ENCODE measurements at regions not wholly inside any gene's neighbourhood (a gene's known extent, or its start where the extent isn't known, plus 50 kb on each side); places are given as distances from the start of the nearest gene placed in this dataset.

GRCh38 chr6:139853302-139853992 lies 479.0 kb upstream of the CITED2 start:
- no peak for DNase-seq
- intact Hi-C loops (cut with DNase I), result no loop called here

DNA sequence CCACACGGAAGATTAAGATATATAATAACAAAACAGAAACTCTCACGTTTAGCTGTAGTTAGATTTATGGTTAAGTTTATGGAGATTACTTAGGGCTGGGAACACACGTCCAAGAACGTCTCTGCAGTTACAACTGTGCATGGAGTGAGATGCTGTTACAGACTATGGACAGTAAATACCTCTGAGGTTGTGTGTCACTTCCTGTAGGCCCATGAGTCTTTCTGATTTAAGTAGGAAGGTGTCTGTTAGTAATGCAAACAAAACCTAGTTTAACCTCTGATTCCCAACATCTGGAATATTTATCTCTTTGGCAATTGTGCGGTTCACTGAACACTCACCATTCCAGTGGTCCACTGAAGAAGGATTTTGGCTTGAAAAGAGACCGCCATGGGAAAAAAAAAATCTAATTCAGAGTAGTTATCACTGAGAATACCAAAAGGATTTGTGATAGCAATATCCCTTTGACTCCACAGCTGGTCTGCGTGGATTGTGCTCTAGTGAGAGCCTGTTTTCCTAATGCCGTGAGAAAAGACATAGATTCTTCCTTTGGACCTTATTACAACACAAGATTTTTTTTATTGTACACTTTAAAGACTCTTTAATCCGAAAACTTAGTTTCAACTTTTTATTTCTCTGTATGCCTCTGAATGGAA lies 478.2 kb upstream of the CITED2 start:
- no peak for DNase-seq
- intact Hi-C loops (cut with DNase I), result no loop called here

DNA sequence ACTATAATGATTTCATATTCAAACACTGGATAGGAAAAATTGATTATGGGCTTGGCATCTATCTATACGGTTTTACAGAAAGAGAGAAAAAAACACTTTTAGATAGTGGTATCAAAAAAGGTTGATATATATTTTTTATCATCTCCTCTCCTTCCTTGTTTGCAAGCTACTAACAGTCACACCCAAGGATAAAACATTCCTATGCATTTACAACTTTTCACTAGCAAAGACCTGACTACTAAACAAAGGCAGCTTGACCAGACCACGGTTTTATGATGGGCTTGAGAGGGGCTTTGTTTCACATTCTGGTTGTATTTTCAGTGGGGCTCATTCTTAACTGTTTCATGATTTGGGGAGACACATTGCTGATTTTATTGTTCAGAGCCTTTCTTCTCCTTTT lies 477.6 kb upstream of the CITED2 start:
- intact Hi-C loops (cut with DNase I), result no loop called here

GRCh38 chr6:139851206-139851605 lies 476.8 kb upstream of the CITED2 start:
- no peak for DNase-seq
- intact Hi-C loops (cut with DNase I), result no loop called here

More for the DNA sequence above, 477.6 kb upstream of the CITED2 start:
- DNase-seq, result no peak

- DNase-seq, result no peak
- intact Hi-C loops (cut with DNase I), result no loop called here
Measured at GRCh38 chr6:139850512-139850911, 476.1 kb upstream of the CITED2 start.

- no peak for DNase-seq
- intact Hi-C loops (cut with DNase I), result no loop called here
Measured at GRCh38 chr6:139847457-139847813, 473.0 kb upstream of the CITED2 start.

DNA sequence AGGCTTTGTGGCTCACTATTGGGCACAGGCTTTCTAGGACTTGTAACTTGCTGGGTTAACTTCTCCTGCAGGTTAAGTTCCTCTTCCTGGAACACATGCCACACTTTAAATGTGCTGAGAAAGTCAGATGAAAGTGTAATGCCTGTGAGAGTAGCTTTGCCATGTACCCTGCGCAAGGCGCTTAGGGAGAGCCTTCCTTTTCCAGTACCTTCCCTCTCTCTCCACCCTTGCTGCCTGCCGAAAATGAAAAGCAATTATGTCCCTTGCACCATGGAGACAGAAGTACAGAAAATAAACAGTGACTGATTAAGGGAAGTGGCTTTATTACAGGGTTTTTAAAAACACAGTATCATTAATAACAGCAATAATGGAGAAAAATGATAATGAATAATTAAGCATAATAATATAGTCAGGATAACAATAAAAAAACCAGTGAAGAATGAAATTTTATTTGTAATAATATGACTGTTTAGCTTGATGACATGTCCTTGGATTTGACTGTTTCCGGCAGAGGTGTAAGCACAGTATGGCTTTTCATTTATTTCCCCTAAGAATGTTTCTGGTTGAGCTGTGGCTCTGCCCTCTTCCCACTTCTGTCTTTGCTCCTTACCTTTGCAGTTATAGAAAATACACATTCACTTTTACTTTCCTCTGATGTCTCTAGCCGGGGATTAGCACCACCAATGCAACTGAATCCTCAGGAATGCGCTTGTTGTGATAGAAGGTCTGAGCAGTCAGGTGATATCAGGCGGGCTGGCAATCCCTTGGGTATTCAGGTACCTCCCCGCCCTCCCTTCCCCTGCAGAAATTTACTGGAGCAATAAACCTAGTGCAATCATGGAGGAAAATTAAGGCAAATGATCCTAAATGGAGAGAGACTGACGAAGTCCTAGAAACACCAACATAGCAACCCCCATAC lies 472.3 kb upstream of the CITED2 start:
- DNase-seq, result no peak
- intact Hi-C loops (cut with DNase I), result no loop called here

GRCh38 chr6:139844907-139845306 lies 470.5 kb upstream of the CITED2 start:
- intact Hi-C loops (cut with DNase I), result no loop called here
- DNase-seq, result no peak

DNA sequence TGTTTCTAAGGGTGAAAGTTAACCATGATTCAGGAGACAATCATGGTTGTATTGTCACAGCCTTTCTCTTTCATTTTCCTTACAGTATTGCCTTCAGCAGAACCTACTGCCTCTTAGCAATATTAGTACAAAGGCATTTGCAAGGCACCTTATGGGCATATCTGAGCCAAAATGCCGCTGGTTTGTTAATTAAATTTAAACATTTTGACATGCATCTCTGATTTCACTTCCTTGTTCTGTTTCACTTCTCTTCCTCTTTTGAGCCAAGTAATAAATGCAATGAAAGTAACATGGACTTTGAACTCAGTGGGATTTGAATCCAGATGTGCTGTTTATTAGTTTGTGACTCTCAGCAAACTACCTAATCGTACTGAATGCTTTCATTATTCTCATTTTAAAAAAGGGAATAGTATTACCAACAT lies 467.4 kb upstream of the CITED2 start:
- no peak for DNase-seq

GRCh38 chr6:139839506-139840156 lies 465.2 kb upstream of the CITED2 start:
- intact Hi-C loops (cut with DNase I), result no loop called here

More for the DNA sequence above, 467.4 kb upstream of the CITED2 start:
- intact Hi-C loops (cut with DNase I), result no loop called here

DNA sequence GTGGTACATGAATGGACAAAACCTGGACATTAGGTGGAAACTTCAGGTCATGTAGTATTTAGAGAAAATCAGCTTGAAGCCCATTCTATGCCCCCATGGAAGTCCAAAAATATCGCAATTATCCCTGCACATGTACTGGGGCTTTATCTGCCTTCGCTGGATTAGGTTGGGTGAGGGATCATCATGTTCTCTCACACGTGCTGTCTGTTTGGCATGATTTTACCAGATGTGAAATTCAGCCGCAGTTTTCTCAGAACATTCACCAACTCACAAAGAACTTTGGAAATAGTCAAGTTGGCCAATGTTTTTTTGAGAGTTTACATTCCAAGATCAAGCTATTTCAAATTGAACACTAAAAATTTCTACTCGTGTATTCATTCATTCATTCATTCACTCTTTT lies 459.8 kb upstream of the CITED2 start:
- no peak for DNase-seq
- intact Hi-C loops (cut with DNase I), result no loop called here

More at GRCh38 chr6:139839506-139840156, 465.2 kb upstream of the CITED2 start:
- peak in 3 of 10 donors; percentile 8 to 19 (median 10) for DNase-seq

- intact Hi-C loops (cut with DNase I), result no loop called here
- DNase-seq, result no peak
Measured at GRCh38 chr6:139833592-139833991, 459.1 kb upstream of the CITED2 start.

DNA sequence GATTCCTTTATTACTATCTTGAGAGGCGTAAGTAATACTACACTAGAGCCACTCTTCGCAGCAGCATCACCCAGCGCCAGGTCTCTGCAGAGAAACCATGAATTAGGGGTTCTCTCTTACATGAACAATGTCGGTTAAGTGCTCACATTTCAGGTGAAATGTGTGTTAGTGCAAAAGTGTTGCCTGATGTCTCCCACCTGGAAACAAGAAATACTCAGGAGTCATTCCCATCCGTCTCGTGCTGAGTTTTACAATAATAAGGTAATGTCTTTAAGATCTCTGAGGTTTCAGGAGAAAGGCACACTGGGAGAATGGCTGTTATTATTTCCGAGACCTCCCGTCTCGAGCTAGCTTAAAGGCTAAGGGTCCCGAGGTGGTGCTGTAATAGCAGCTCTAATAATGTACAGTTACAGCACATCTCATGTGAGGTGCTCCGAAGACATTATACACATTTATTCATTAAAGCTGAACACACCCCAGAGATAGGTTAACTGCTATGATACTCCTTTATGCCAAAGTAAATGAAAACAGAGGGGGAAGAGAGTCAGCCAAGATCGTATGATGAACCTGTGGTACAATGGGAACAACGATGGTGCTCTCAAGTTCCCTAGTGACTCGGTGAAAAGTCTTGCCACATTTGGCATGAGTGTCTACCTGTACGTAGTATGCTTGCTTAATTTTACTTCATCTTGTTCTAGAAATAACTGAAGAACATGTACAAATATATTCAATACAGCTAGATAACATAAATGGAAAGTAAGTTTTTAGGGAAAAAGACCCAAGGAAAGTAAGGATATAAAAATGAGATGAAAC lies 458.3 kb upstream of the CITED2 start:
- intact Hi-C loops (cut with DNase I), result no loop called here
- DNase-seq, result no peak

DNA sequence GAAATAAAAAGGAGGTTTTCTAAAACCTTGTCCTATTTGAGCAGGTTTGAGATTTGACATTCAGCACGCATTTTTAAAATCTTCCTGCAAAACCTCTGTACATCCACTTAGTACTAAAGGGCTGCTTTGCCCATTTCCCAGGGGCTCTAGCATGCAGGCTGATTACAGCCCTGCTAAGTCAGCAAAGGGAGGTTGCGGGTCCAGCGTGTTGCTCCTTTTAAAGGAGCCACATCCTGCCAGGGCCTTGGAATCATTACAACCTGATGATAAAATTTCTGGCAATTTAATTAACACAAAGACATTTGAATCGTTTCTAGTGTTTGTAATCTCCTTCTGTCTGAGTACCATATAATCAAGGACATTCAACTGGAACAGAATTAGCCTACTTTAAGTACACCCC lies 455.1 kb upstream of the CITED2 start:
- intact Hi-C loops (cut with DNase I), result no loop called here

GRCh38 chr6:139828751-139829519 lies 454.5 kb upstream of the CITED2 start:
- DNase-seq, result no peak
- intact Hi-C loops (cut with DNase I), result no loop called here

More for the DNA sequence above, 455.1 kb upstream of the CITED2 start:
- DNase-seq, result no peak

GRCh38 chr6:139825935-139826374 lies 451.5 kb upstream of the CITED2 start:
- intact Hi-C loops (cut with DNase I), result no loop called here
- DNase-seq, result no peak

- intact Hi-C loops (cut with DNase I), result no loop called here
Measured at GRCh38 chr6:139824864-139825263, 450.4 kb upstream of the CITED2 start.

GRCh38 chr6:139823808-139824126 lies 449.3 kb upstream of the CITED2 start:
- DNase-seq, result no peak
- intact Hi-C loops (cut with DNase I), result no loop called here

More at GRCh38 chr6:139824864-139825263, 450.4 kb upstream of the CITED2 start:
- no peak for DNase-seq

All from posterior cingulate gyrus (tissue), 11 donors.